HepG2 (cell line): ENCODE measurements at regions not wholly inside any gene's neighbourhood (a gene's known extent, or its start where the extent isn't known, plus 50 kb on each side); places are given as distances from the start of the nearest gene placed in this dataset.

ENCODE experiments used
- ATAC-seq: fragments of 200-7000 bp; cut with Tn5 transposase; 3 replicates; pipeline ENCODE4 v1.9.1; 2020; ENCODE audit warnings: mild to moderate bottlenecking, moderate library complexity
- BruUV-seq: library from RNA; stranded (reverse); fragments of 400-500 nt; replicated peaks from 2 replicates; lab custom pipeline; 2021; lab: Mats Ljungman, UMichigan
- CTCF ChIA-PET: fragments of 300-600 bp; formaldehyde crosslinking; extraction: SDS; loops from one replicate; lab custom pipeline; 2021; ENCODE audit warnings: low total read pairs, inconsistent platforms, low intra/inter-chr PET ratio; lab: Yijun Ruan, JAX
- POLR2A ChIA-PET: fragments of 350-600 bp; sonication (Branson Sonifier 250); formaldehyde crosslinking; loops from one replicate; lab custom pipeline; 2020; ENCODE audit warnings: antibody characterized with exemption, inconsistent platforms; lab: Yijun Ruan, JAX
- DNase-seq: peaks from one replicate; pipeline ENCODE4 v3.0.0-alpha.2; 2015; ENCODE audit warnings: low spot score
- FAIRE-seq: peaks from 3 replicates; lab custom pipeline; 2011; peaks lifted over from hg19 to GRCh38; lab: Jason Lieb, UNC
- H2AFZ ChIP-seq: one replicate; pipeline ENCODE4 v1.6.1; 2011; ENCODE audit warnings: low read length, inconsistent platforms
- H3K27ac ChIP-seq: fragments of 300-600 bp; 3 replicates; pipeline ENCODE4 v1.8.0; 2011; ENCODE audit warnings: mixed run types, mild to moderate bottlenecking, mixed read lengths, low read length, inconsistent platforms; ENCODE audit not compliant: insufficient read depth; ENCODE audit errors: extremely low read length
- H3K27me3 ChIP-seq, 2 experiments: fragments of 200-600 bp in 1 of 2; 2 replicates in 1 of 2; 3 replicates in 1 of 2; pipeline versions ENCODE4 v1.6.0 to v1.8.0; 2011; ENCODE audit warnings: low read length in 2 of 2, mild to moderate bottlenecking in 2 of 2, moderate library complexity in 2 of 2, inconsistent platforms in 1 of 2; ENCODE audit not compliant: insufficient read depth in 2 of 2, control insufficient read depth in 1 of 2
- H3K36me3 ChIP-seq, 2 experiments: fragments of 200-600 bp in 1 of 2; replicated peaks in 1 of 2; 2 replicates in 1 of 2; 3 replicates in 1 of 2; pipeline versions ENCODE4 v1.5.1 to v1.8.0; 2011; ENCODE audit warnings: low read length in 2 of 2, inconsistent platforms in 1 of 2; ENCODE audit not compliant: insufficient read depth in 2 of 2, control insufficient read depth in 1 of 2
- H3K4me1 ChIP-seq: 2 replicates; pipeline ENCODE4 v1.5.1; 2012; ENCODE audit warnings: low read length, inconsistent platforms; ENCODE audit not compliant: insufficient read depth
- H3K4me2 ChIP-seq: 2 replicates; pipeline ENCODE4 v1.6.0; 2011; ENCODE audit warnings: low read depth, low read length, inconsistent platforms
- H3K4me3 ChIP-seq, 3 experiments: fragments of 200-600 bp in 1 of 3; sonication (generic), shearing (Covaris generic) in 1 of 3; replicated peaks in 1 of 3; 2 replicates each; pipeline ENCODE4 v1.5.1; 2011 to 2016; ENCODE audit warnings: low read length in 3 of 3, inconsistent platforms in 2 of 3, low read depth in 2 of 3, mild to moderate bottlenecking in 2 of 3, control low read depth in 1 of 3, mixed read lengths in 1 of 3; ENCODE audit not compliant: insufficient read depth in 1 of 3
- H3K79me2 ChIP-seq: one replicate; pipeline ENCODE4 v1.6.1; 2011; ENCODE audit warnings: low read length, inconsistent platforms; ENCODE audit not compliant: insufficient read depth
- H3K9ac ChIP-seq: 2 replicates; pipeline ENCODE4 v1.6.0; 2011; ENCODE audit warnings: mild to moderate bottlenecking, low read depth, low read length, inconsistent platforms; ENCODE audit not compliant: insufficient read depth
- H3K9me3 ChIP-seq: 2 replicates; pipeline ENCODE4 v1.5.1; 2012; ENCODE audit warnings: mild to moderate bottlenecking, low read length
- H4K20me1 ChIP-seq: 2 replicates; pipeline ENCODE4 v1.6.0; 2011; ENCODE audit warnings: inconsistent platforms, mild to moderate bottlenecking, low read length, moderate library complexity; ENCODE audit not compliant: insufficient read depth
- BORCS8-MEF2B ChIP-seq: sonication (generic); formaldehyde crosslinking; IDR thresholded peaks from 2 replicates; pipeline ENCODE4 v1.8.0; 2022; ENCODE audit warnings: mild to moderate bottlenecking, missing genetic modification reagents
- DDIT3 ChIP-seq: sonication (generic); formaldehyde crosslinking; IDR thresholded peaks from 2 replicates; pipeline ENCODE4 v1.4.0; 2020; ENCODE audit warnings: mild to moderate bottlenecking, missing genetic modification reagents
- DNMT3B ChIP-seq: conservative IDR thresholded peaks from 2 replicates; pipeline ENCODE4 v1.6.1; 2016; ENCODE audit warnings: missing biosample characterization, control low read depth
- ELK4 ChIP-seq: sonication (generic); formaldehyde crosslinking; IDR thresholded peaks from 2 replicates; pipeline ENCODE4 v1.9.0; 2021; ENCODE audit warnings: missing genetic modification reagents, borderline replicate concordance
- FIP1L1 ChIP-seq: fragments of 200-400 bp; formaldehyde crosslinking; IDR thresholded peaks from 2 replicates; pipeline ENCODE4 v1.6.1; 2018; ENCODE audit warnings: low read depth, mild to moderate bottlenecking, low read length, moderate library complexity, borderline replicate concordance; ENCODE audit not compliant: insufficient read depth
- GABPA ChIP-seq, 2 experiments: IDR thresholded peaks; 2 replicates each; pipeline ENCODE4 v1.6.1; 2011 to 2016; ENCODE audit warnings: low read depth in 2 of 2, low read length in 1 of 2, missing biosample characterization in 1 of 2, missing genetic modification characterization in 1 of 2
- HINFP ChIP-seq: sonication (generic); formaldehyde crosslinking; IDR thresholded peaks from 2 replicates; pipeline ENCODE4 v1.4.0; 2020; ENCODE audit warnings: low read depth, mild to moderate bottlenecking, missing genetic modification reagents
- JUN ChIP-seq: sonication (generic); formaldehyde crosslinking; IDR thresholded peaks from 2 replicates; pipeline ENCODE4 v1.4.0; 2020; ENCODE audit warnings: mild to moderate bottlenecking, missing genetic modification reagents
- REST ChIP-seq, 2 experiments: IDR thresholded peaks; 2 replicates each; pipeline ENCODE4 v1.6.1; 2011 to 2012; ENCODE audit warnings: low read length in 2 of 2, borderline replicate concordance in 1 of 2, low read depth in 1 of 2, mild to moderate bottlenecking in 1 of 2, moderate library complexity in 1 of 2
- ZNF3 ChIP-seq: IDR thresholded peaks from 2 replicates; pipeline ENCODE4 v1.7.0; 2017; ENCODE audit warnings: inconsistent platforms
- ZNF850 ChIP-seq: sonication (generic); formaldehyde crosslinking; conservative IDR thresholded peaks from 2 replicates; pipeline ENCODE4 v1.9.0; 2021; ENCODE audit warnings: mild to moderate bottlenecking, missing genetic modification reagents
- ZUFSP ChIP-seq: sonication (generic); formaldehyde crosslinking; IDR thresholded peaks from 2 replicates; pipeline ENCODE4 v1.9.0; 2021; ENCODE audit warnings: missing genetic modification reagents, mild to moderate bottlenecking, borderline replicate concordance
- WGBS: methylation state at CpG from one replicate; pipeline ENCODE4 v1.1.6; 2017; ENCODE audit warnings: low lambda C conversion rate; 5-methylcytosine and 5-hydroxymethylcytosine counted together
- in situ Hi-C: cut with HindIII; loops from 2 replicates; pipeline ENCODE4 v1.10.0; 2017; ENCODE audit warnings: low pct_unique_long_range_greater_than_20kb; ENCODE audit not compliant: extremely low pct_ligation_motif_present
- intact Hi-C: fragments of 100-400 bp; cut with micrococcal nuclease; formaldehyde crosslinking; loops from one replicate; pipeline ENCODE4 v1.10.0; 2022; ENCODE audit not compliant: unreplicated experiment

GRCh38 chr1:67619080-67619479 lies 65.9 kb upstream of the GADD45A start (continued):
- TF ChIP-seq REST (IDR thresholded peaks at IDR 0.05; ENCODE audit: borderline replicate concordance in 1 of 2, low read depth in 1 of 2, low read length in 2 of 2) (no peak), DDIT3 (CRISPR knock-in tag) (no peak), BORCS8-MEF2B (CRISPR knock-in tag) (no peak), ZNF850 (CRISPR knock-in tag) (no peak)

GRCh38 chr1:67623906-67624305 lies 61.1 kb upstream of the GADD45A start:
- Histone ChIP-seq H3K4me1 (no peaks in the 10 kb centered on the region), H3K9me3 (no peaks in the 10 kb centered on the region), H3K79me2 (no peaks in the 10 kb centered on the region), H3K4me3 (no peak overlapping the region), H3K9ac (no peak overlapping the region), H3K4me2 (no peak overlapping the region), H4K20me1 (no peaks in the 10 kb centered on the region), H3K27ac (no peak overlapping the region), H3K27me3 (0 out of 5 replicates have a peak, but pooled peaks cover 0 to 7% of the 10 kb centered on the region in 2 experiments), H3K36me3 (no peaks in the 10 kb centered on the region), H2AFZ (no peak overlapping the region)
- no peak for DNase-seq
- no peak for FAIRE-seq
- ChIA-PET CTCF (no interaction called here), POLR2A (no interaction called here)
- intact Hi-C loops (no loop called here), in situ Hi-C loops (no loop called here)
- 40% methylated on average over 3 of the region's 3 CpGs for WGBS
- no peak for ATAC-seq
- BruUV-seq = no TSS peak
- no peak for TF ChIP-seq ELK4 (CRISPR knock-in tag)
- no peak for TF ChIP-seq JUN (CRISPR knock-in tag)
- TF ChIP-seq DNMT3B (CRISPR knock-in tag) = no peak
- no peak for TF ChIP-seq HINFP
- TF ChIP-seq FIP1L1 = no peak
- TF ChIP-seq ZNF3 (CRISPR knock-in tag) = no peak
- no peak for TF ChIP-seq ZUFSP (CRISPR knock-in tag)
- no peak for TF ChIP-seq GABPA (IDR thresholded peaks at IDR 0.05; ENCODE audit: low read depth, low read length)
- no peak for TF ChIP-seq GABPA (CRISPR knock-in tag; IDR thresholded peaks at IDR 0.05; ENCODE audit: low read depth)
